ENCODE measurements at regions not wholly inside any gene's neighbourhood (a gene's known extent, or its start where the extent isn't known, plus 50 kb on each side); places are given as distances from the start of the nearest gene placed in this dataset.

- intact Hi-C loops (cut with DNase I): no loop called here
- DNase-seq (ENCODE audit: missing footprints) (no peak), ATAC-seq (peak; percentile 39)
These were observed 188.1 kb downstream of the CD83 start for GRCh38 chr6:14305624-14306023.

- ATAC-seq: no peak
- intact Hi-C loops (cut with DNase I): no loop called here
These were observed 188.8 kb downstream of the CD83 start for GRCh38 chr6:14306151-14306906.

GRCh38 chr6:14309516-14309915 is 191.9 kb downstream of the CD83 start:
- intact Hi-C loops (cut with DNase I): no loop called here
- DNase-seq (ENCODE audit: missing footprints) (no peak), ATAC-seq (no peak)

More at GRCh38 chr6:14306151-14306906, 188.8 kb downstream of the CD83 start:
- DNase-seq (ENCODE audit: missing footprints): no peak

GRCh38 chr6:14309951-14310445 is 192.4 kb downstream of the CD83 start:
- ATAC-seq (no peak), DNase-seq (ENCODE audit: missing footprints) (no peak)
- intact Hi-C loops (cut with DNase I): no loop called here

- DNase-seq (ENCODE audit: missing footprints) (no peak), ATAC-seq (no peak)
- intact Hi-C loops (cut with DNase I): no loop called here
These were observed 193.4 kb downstream of the CD83 start for GRCh38 chr6:14310960-14311359.

GRCh38 chr6:14312587-14312986 is 195.0 kb downstream of the CD83 start:
- no peak for DNase-seq (ENCODE audit: missing footprints)
- ATAC-seq: no peak
- intact Hi-C loops (cut with DNase I): no loop called here

- DNase-seq (ENCODE audit: missing footprints) (no peak), ATAC-seq (no peak)
- intact Hi-C loops (cut with DNase I): no loop called here
These were observed 195.7 kb downstream of the CD83 start for GRCh38 chr6:14313248-14313647.

- intact Hi-C loops (cut with DNase I): no loop called here
- no peak for ATAC-seq
- no peak for DNase-seq (ENCODE audit: missing footprints)
These were observed 197.8 kb downstream of the CD83 start for GRCh38 chr6:14315353-14315752.

- intact Hi-C loops (cut with DNase I): no loop called here
- no peak for ATAC-seq
- DNase-seq (ENCODE audit: missing footprints): no peak
These were observed 199.2 kb downstream of the CD83 start for GRCh38 chr6:14316651-14317386.

GRCh38 chr6:14317387-14317970 is 199.9 kb downstream of the CD83 start:
- ATAC-seq: no peak
- no peak for DNase-seq (ENCODE audit: missing footprints)
- intact Hi-C loops (cut with DNase I): no loop called here

- ATAC-seq (no peak), DNase-seq (ENCODE audit: missing footprints) (no peak)
- intact Hi-C loops (cut with DNase I): no loop called here
These were observed 202.8 kb downstream of the CD83 start for GRCh38 chr6:14320332-14320731.

GRCh38 chr6:14321992-14322772 is 204.6 kb downstream of the CD83 start:
- ATAC-seq: peak; percentile 44
- intact Hi-C loops (cut with DNase I): no loop called here
- no peak for DNase-seq (ENCODE audit: missing footprints)

- ATAC-seq (no peak), DNase-seq (ENCODE audit: missing footprints) (no peak)
- intact Hi-C loops (cut with DNase I): no loop called here
These were observed 205.3 kb downstream of the CD83 start for GRCh38 chr6:14322841-14323240.

GRCh38 chr6:14326774-14327173 is 209.2 kb downstream of the CD83 start:
- intact Hi-C loops (cut with DNase I): no loop called here
- ATAC-seq (no peak), DNase-seq (ENCODE audit: missing footprints) (no peak)

GRCh38 chr6:14328163-14328562 is 210.6 kb downstream of the CD83 start:
- ATAC-seq (no peak), DNase-seq (ENCODE audit: missing footprints) (no peak)

GRCh38 chr6:14333556-14334305 is 216.2 kb downstream of the CD83 start:
- no peak for DNase-seq (ENCODE audit: missing footprints)
- intact Hi-C loops (cut with DNase I): no loop called here
- no peak for ATAC-seq

More at GRCh38 chr6:14328163-14328562, 210.6 kb downstream of the CD83 start:
- intact Hi-C loops (cut with DNase I): no loop called here

- intact Hi-C loops (cut with DNase I): no loop called here
- no peak for ATAC-seq
- no peak for DNase-seq (ENCODE audit: missing footprints)
These were observed 217.5 kb downstream of the CD83 start for GRCh38 chr6:14335071-14335470.

GRCh38 chr6:14337152-14337551 is 219.6 kb downstream of the CD83 start:
- intact Hi-C loops (cut with DNase I): no loop called here
- ATAC-seq (no peak), DNase-seq (ENCODE audit: missing footprints) (no peak)
